T47D (cell line): ENCODE measurements at regions not wholly inside any gene's neighbourhood (a gene's known extent, or its start where the extent isn't known, plus 50 kb on each side); places are given as distances from the start of the nearest gene placed in this dataset.
A peak's percentile ranks its signal among the peaks of the same experiment; 100 is the strongest.
"Not testable (repeated sequence)": the region's sequence is repeated elsewhere in the genome, so short reads cannot be mapped to it uniquely, and the experiment has no call there.

Experiments used
- DNase-seq, 2 experiments: peaks; one replicate each; pipeline versions ENCODE4 v3.0.0 to v3.0.0-alpha.2; 2011 to 2012; ENCODE audit warnings: low read depth in 1 of 2, low spot score in 1 of 2
- JUND ChIP-seq: IDR thresholded peaks from 2 replicates; pipeline ENCODE4 v1.6.1; 2012; ENCODE audit warnings: low read depth
- in situ Hi-C: cut with HindIII; loops from 2 replicates; pipeline ENCODE4 v1.10.0; 2016; ENCODE audit warnings: low sequenced_read_pairs, low pct_unique_long_range_greater_than_20kb

DNA sequence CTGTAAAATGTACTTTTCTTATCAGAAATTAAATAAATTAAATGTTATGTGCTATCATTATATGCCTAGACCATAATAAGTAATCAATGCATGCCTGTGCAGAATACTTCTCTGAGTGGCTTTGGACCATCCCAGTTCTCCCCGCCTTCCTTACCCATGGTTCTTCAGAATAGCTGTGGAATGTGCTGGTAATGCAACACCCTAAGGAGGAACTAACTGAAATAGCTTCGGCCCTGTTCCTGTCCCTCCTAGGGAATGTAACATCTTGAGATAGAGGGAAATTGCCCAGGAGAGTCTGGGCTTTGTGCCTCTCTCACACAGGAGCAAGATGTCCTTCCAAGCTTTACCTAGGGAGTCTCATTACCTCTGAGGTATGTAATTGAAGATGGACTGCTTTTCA, 693.6 kb upstream of the HS3ST1 start:
- in situ Hi-C loops, result no loop called here
- no peak for DNase-seq
- TF ChIP-seq JUND, result no peak

DNA sequence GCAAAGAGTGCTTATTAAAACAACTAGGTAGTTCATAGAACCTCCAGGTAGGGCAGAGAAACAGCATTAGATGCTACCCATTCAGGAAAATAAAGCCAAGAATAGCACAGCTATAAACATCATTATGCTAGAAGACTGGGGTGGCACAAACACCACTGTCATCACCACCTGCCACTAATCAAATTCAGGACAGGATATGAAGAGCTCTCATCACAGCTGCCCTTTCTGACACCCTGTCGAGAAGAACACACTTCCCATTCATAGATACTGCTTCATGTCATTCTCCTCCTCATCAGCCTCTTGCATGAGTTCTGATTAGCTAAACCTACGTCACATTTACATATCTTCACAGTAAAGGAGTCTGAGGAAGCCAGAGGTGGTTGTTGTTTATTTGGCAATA, 692.3 kb upstream of the HS3ST1 start:
- in situ Hi-C loops, result no loop called here
- no peak for TF ChIP-seq JUND
- no peak for DNase-seq

DNA sequence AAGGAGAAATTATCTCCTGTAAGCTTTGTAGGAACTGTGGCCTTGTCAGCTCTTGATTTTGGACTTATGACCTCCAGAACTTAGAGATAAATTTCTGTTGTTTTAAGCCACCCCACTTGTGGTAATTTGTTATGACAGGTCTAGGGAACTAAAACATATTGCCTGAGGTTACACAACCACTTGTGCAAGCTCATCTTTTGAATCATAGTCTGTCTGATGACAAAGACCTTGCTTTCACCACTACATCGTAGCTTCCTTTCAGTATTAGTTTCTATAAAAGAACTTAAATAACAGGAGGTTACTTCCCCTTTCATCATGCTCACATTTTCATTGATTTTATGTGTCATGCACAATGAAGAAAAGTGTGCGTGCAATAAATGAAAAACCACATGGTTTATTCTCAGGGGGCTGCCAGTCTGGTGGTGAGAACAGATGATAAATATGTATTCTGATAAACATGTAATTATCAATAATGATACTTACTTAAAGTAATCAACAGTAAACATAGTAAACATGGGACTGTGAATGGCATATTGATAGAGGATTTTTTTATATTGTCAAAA, 690.0 kb upstream of the HS3ST1 start:
- no peak for DNase-seq
- in situ Hi-C loops, result no loop called here

GRCh38 chr4:12116009-12116552, 687.4 kb upstream of the HS3ST1 start:
- in situ Hi-C loops, result no loop called here
- DNase-seq, result no peak
- no peak for TF ChIP-seq JUND

More for the DNA sequence above, 690.0 kb upstream of the HS3ST1 start:
- no peak for TF ChIP-seq JUND

DNA sequence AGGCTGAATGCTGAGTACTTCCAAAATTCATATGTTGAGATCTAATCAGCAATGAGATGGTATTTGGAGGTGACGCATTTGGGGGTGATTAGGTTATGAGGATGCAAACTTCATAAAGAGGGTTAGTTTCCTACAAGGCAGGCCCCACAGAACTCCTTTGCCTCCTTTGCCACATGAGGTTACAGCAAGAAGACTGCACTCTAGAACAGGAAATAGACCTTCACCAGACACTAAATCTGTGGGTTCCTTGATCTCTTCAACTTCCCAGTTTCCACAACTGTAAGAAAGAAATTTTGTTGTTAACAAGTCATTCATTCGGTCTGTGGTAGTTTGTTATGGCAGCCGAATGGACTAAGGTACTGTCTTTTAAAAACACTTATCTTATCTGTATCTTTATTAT, 681.9 kb upstream of the HS3ST1 start:
- no peak for DNase-seq
- in situ Hi-C loops, result no loop called here

DNA sequence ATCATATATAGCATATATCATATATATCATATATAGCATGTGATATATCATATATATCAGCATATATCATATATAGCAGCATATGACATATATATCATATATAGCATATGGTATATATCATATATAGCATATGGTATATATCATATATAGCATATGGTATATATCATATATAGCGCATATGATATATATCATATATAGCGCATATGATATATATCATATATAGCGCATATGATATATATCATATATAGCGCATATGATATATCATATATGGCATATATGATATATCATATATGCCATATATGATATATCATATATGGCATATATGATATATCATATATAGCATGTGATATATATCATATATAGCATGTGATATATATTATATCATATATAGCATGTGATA, 680.4 kb upstream of the HS3ST1 start:
- DNase-seq, in situ Hi-C loops: not testable (repeated sequence)

More for the DNA sequence above, 681.9 kb upstream of the HS3ST1 start:
- TF ChIP-seq JUND, result no peak

GRCh38 chr4:12105519-12105918, 676.8 kb upstream of the HS3ST1 start:
- DNase-seq, result no peak
- in situ Hi-C loops, result no loop called here
- no peak for TF ChIP-seq JUND

DNA sequence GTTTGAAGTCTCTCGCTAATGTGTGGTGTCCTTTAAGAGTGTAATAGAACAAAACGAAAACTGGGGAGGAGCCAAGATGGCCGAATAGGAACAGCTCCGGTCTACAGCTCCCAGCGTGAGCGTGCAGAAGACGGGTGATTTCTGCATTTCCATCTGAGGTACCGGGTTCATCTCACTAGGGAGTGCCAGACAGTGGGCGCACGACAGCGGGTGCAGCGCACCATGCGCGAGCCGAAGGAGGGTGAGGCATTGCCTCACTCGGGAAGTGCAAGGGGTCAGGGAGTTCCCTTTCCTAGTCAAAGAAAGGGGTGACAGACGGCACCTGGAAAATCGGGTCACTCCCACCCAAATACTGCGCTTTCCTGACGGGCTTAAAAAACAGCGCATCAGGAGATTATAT, 661.2 kb upstream of the HS3ST1 start:
- peak in 1 of 2 experiments; percentile 24 for DNase-seq
- in situ Hi-C loops, result not testable (repeated sequence)

DNA sequence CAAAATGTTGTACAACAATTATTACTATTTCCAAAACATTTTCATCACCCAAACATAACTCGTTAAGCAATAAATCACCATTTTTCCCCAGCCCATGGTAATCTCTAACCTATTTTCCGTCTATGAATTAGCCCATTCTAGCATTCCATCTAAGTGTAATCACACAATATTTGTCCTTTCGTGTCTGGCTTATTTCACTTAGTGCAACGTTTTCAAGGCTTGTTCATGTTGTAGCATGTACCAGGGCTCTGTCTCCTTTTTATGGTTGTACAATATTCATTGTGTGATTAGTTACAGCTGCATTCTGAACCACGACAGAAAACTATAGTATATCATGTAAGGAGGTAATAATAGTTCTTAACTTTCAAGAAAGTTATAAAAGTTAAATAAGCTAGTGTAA, 656.0 kb upstream of the HS3ST1 start:
- no peak for TF ChIP-seq JUND
- no peak for DNase-seq
- in situ Hi-C loops, result no loop called here

DNA sequence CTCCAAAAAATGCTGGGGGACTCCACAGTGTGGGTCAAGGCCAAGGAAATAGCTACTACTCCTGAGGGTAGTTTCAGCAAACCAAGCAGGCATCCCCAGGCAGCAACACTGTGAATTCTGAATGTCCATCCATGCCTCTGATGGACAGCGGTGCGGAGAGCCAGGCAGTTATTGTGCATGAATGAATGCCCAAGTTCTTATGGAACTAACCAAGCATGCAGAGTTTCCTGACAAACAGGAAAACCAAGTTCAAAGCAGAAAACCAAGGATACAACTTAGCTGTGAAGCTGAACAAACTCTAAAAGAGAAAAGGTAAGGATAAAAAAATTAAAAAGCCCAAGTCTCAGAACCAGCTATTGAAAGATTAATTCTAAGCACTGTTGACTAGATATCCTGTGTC, 642.6 kb upstream of the HS3ST1 start:
- peak in 1 of 2 experiments; percentile 20 for DNase-seq
- in situ Hi-C loops, result no loop called here
- no peak for TF ChIP-seq JUND

GRCh38 chr4:12053966-12054365, 625.3 kb upstream of the HS3ST1 start:
- TF ChIP-seq JUND, result no peak
- in situ Hi-C loops, result no loop called here
- no peak for DNase-seq

GRCh38 chr4:12053556-12053955, 624.9 kb upstream of the HS3ST1 start:
- in situ Hi-C loops, result no loop called here
- DNase-seq, result no peak
- no peak for TF ChIP-seq JUND

- no peak for DNase-seq
- in situ Hi-C loops, result no loop called here
- TF ChIP-seq JUND, result no peak
These were observed 621.7 kb upstream of the HS3ST1 start for GRCh38 chr4:12050357-12050756.

GRCh38 chr4:12042818-12043217, 614.1 kb upstream of the HS3ST1 start:
- DNase-seq, result no peak
- in situ Hi-C loops, result no loop called here
- no peak for TF ChIP-seq JUND
